ENCODE measurements at regions not wholly inside any gene's neighbourhood (a gene's known extent, or its start where the extent isn't known, plus 50 kb on each side); places are given as distances from the start of the nearest gene placed in this dataset.

DNA sequence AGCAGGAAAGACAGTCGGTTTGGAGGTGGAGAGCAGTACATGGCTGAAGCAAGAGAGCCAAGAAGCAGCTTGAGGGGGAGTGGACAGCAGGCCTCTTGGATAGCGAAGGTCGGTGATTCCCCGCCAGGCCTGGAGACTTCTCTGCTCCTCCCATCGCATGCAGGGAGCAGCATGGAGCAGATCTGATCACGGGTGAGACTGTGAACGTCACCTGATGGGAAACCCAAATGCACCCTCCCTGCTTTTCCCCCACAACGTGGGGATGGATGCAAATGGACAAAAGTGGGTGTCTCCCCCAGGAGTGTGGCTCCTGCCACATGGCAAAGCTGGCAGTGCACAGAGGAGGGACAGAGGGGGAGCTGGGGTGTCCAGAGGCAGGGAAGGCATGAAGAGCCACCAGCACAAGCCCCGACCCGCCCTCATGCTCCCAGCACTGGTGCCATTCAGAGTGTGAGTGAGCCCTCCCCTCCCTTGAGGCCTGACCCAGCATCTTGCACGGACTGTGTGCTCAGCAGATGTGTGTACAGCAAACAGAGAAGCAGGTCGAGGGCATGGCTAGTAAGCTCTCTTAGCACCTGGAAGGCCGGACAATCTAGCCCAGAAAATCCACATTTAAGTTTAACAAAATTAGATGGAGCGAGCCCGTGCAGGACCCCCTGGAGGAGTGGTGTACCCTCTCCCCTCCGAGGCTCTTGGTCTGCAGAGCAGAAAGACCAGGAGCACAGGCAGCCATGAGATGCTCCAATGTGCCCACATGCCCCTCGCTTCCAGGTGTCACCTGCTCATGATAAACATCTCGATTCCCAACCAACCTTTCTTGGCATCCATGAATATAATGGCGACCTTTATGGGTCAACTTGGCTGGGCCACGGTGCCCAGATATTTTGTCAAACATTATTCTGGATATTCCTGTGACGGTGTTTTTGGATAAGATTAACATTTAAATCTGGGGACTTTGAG, 661.7 kb downstream of the TBC1D22A start:
- no peak overlapping the region for H4K5ac ChIP-seq (ENCODE audit: low read depth, low read length)
- H3K27me3 ChIP-seq (ENCODE audit: control insufficient read depth, insufficient read depth, low read length), result no peaks in the 10 kb centered on the region
- no TSS peak for BruUV-seq (replicated peaks)
- no peak overlapping the region for H3K4ac ChIP-seq (ENCODE audit: low read depth, low read length)
- no peak overlapping the region for H3K27ac ChIP-seq (ENCODE audit: insufficient read depth, low read length)
- H3K79me1 ChIP-seq (ENCODE audit: low read depth in 1 of 2, low read length in 2 of 2), result no peaks in the 10 kb centered on the region
- peaks cover 17% of the 10 kb centered on the region for H3K9me3 ChIP-seq (ENCODE audit: control insufficient read depth, insufficient read depth, low read length)
- H3K4me1 ChIP-seq (ENCODE audit: control insufficient read depth, insufficient read depth, low read length), result no peaks in the 10 kb centered on the region
- H3K56ac ChIP-seq (ENCODE audit: extremely low read depth, insufficient read depth, low read length), result no peak overlapping the region
- ATAC-seq (ENCODE audit: low read depth) (no peak), DNase-seq (no peak)
- H4K20me1 ChIP-seq (ENCODE audit: insufficient read depth, low read length), result no peaks in the 10 kb centered on the region
- no peak overlapping the region for H3K23ac ChIP-seq (ENCODE audit: low read depth, low read length)
- no peak overlapping the region for H3K4me2 ChIP-seq (ENCODE audit: low read depth, low read length)
- no peak for TF ChIP-seq CEBPB (IDR thresholded peaks at IDR 0.05; ENCODE audit: low read depth, low read length)
- no peak for TF ChIP-seq SMC3 (IDR thresholded peaks at IDR 0.05; ENCODE audit: low read depth, low read length)
- TF ChIP-seq CTCF (conservative IDR thresholded peaks at IDR 0.05; ENCODE audit: low read depth, low read length), result no peak
- no peak for TF ChIP-seq NFE2L2 (IDR thresholded peaks at IDR 0.05; ENCODE audit: low read depth, low read length)
- TF ChIP-seq RFX5 (IDR thresholded peaks at IDR 0.05; ENCODE audit: low read depth, low read length), result no peak
- no peak for TF ChIP-seq USF2 (IDR thresholded peaks at IDR 0.05; ENCODE audit: low read depth, low read length)
- TF ChIP-seq MAFK (IDR thresholded peaks at IDR 0.05; ENCODE audit: low read depth, low read length), result no peak
- TF ChIP-seq RCOR1 (IDR thresholded peaks at IDR 0.05; ENCODE audit: insufficient replicate concordance, low read length), result no peak
- TF ChIP-seq RAD21 (IDR thresholded peaks at IDR 0.05; ENCODE audit: low read length), result no peak
- TF ChIP-seq MAZ (IDR thresholded peaks at IDR 0.05; ENCODE audit: borderline replicate concordance, low read depth, low read length), result no peak
- no peak for TF ChIP-seq POLR2A (IDR thresholded peaks at IDR 0.05; ENCODE audit: low read depth, low read length)
- TF ChIP-seq ELK1 (IDR thresholded peaks at IDR 0.05; ENCODE audit: borderline replicate concordance, low read depth, low read length), result no peak
- TF ChIP-seq BHLHE40 (IDR thresholded peaks at IDR 0.05; ENCODE audit: low read depth, low read length), result no peak
- 39% methylated on average over 3 of the region's 21 CpGs; no CpG with 5 or more reads in 1 of the 2 experiments for WGBS, 2 experiments (ENCODE audit: extremely low coverage in 2 of 2, insufficient read length in 1 of 2)
- no peak overlapping the region for H4K91ac ChIP-seq (ENCODE audit: insufficient read depth, low read depth, low read length)
- dilution Hi-C loops (cut with HindIII; ENCODE audit: low sequenced_read_pairs, unreplicated experiment) (no loop called here), intact Hi-C loops (cut with micrococcal nuclease) (no loop called here), in situ Hi-C loops (cut with MboI; ENCODE audit: low sequenced_read_pairs) (no loop called here)
- no peak overlapping the region for H2AK5ac ChIP-seq (ENCODE audit: low read depth, low read length)
- H2BK20ac ChIP-seq (ENCODE audit: low read depth, low read length), result no peak overlapping the region
- H2BK5ac ChIP-seq (ENCODE audit: low read depth, low read length, poor library complexity, severe bottlenecking), result no peak overlapping the region
- no peak overlapping the region for H2AK9ac ChIP-seq (replicated peaks; ENCODE audit: low read depth, low read length, poor library complexity)
- ChIA-PET POLR2A (ENCODE audit: unreplicated experiment) (no interaction called here), CTCF (no interaction called here)
- no peak overlapping the region for H3K4me3 ChIP-seq (ENCODE audit: insufficient read depth, low read depth, low read length)
- no peaks in the 10 kb centered on the region for H3K36me3 ChIP-seq (ENCODE audit: control insufficient read depth, insufficient read depth, low read length)
- no peak overlapping the region for H2BK15ac ChIP-seq (ENCODE audit: low read depth, low read length)
- H3K14ac ChIP-seq (replicated peaks; ENCODE audit: low read depth, low read length), result no peak overlapping the region
- H2BK120ac ChIP-seq (ENCODE audit: low read depth, low read length), result no peak overlapping the region
- H2AFZ ChIP-seq (replicated peaks; ENCODE audit: low read length, poor library complexity), result no peak overlapping the region
- H3K18ac ChIP-seq (ENCODE audit: low read depth, low read length), result no peak overlapping the region
- no peak overlapping the region for H4K8ac ChIP-seq (ENCODE audit: low read depth in 2 of 2, low read length in 2 of 2)
- no peaks in the 10 kb centered on the region for H3K9me1 ChIP-seq (ENCODE audit: insufficient read depth, low read length)
- no peak overlapping the region for H3K9ac ChIP-seq (ENCODE audit: low read depth, low read length)

Measured in IMR-90 (cell line).